ENCODE measurements at regions not wholly inside any gene's neighbourhood (a gene's known extent, or its start where the extent isn't known, plus 50 kb on each side); places are given as distances from the start of the nearest gene placed in this dataset.

- Histone ChIP-seq H3K9ac (ENCODE audit: low read length) (no peak overlapping the region), H3K4me2 (ENCODE audit: low read length) (no peak overlapping the region), H3K9me3 (ENCODE audit: low read length) (no peaks in the 10 kb centered on the region), H3F3A (ENCODE audit: insufficient read depth, low read length, poor library complexity, severe bottlenecking) (no peaks in the 10 kb centered on the region), H3K36me3 (ENCODE audit: insufficient read depth, low read length) (no peaks in the 10 kb centered on the region), H3K79me2 (replicated peaks; ENCODE audit: insufficient read depth, low read length) (no peaks in the 10 kb centered on the region), H3K27me3 (ENCODE audit: insufficient read depth, low read depth, low read length) (no peaks in the 10 kb centered on the region), H3K9me2 (ENCODE audit: insufficient read depth, low read length) (no peaks in the 10 kb centered on the region), H3K4me3 (ENCODE audit: low read length) (no peak overlapping the region), H3K27ac (ENCODE audit: low read length) (no peak overlapping the region), H4K20me1 (ENCODE audit: insufficient read depth) (no peaks in the 10 kb centered on the region), H2AFZ (ENCODE audit: low read depth, low read length) (no peak overlapping the region)
- TF ChIP-seq POLR2AphosphoS5 (IDR thresholded peaks at IDR 0.05) (no peak), SMC3 (conservative IDR thresholded peaks at IDR 0.05; ENCODE audit: poor library complexity) (no peak), RAD21 (conservative IDR thresholded peaks at IDR 0.05) (no peak), TAF1 (IDR thresholded peaks at IDR 0.05; ENCODE audit: low read depth) (no peak), REST (IDR thresholded peaks at IDR 0.05; ENCODE audit: borderline replicate concordance) (no peak), MXI1 (conservative IDR thresholded peaks at IDR 0.05; ENCODE audit: poor library complexity, severe bottlenecking) (no peak), CTCF (IDR thresholded peaks at IDR 0.05; ENCODE audit: poor library complexity, severe bottlenecking) (no peak), EP300 (conservative IDR thresholded peaks at IDR 0.05; ENCODE audit: poor library complexity, severe bottlenecking) (no peak), EZH2 (IDR thresholded peaks at IDR 0.05; ENCODE audit: borderline replicate concordance, insufficient read depth, low read length, poor library complexity, severe bottlenecking) (no peak)
Observed at GRCh38 chr14:99095369-99095768, 176.6 kb downstream of the BCL11B start.

- H3K9ac ChIP-seq (ENCODE audit: low read length): no peak overlapping the region
- H3K36me3 ChIP-seq (ENCODE audit: insufficient read depth, low read length): no peaks in the 10 kb centered on the region
- H3K9me2 ChIP-seq (ENCODE audit: insufficient read depth, low read length): no peaks in the 10 kb centered on the region
- no peak for TF ChIP-seq EP300 (conservative IDR thresholded peaks at IDR 0.05; ENCODE audit: poor library complexity, severe bottlenecking)
- TF ChIP-seq SMC3 (conservative IDR thresholded peaks at IDR 0.05; ENCODE audit: poor library complexity): no peak
- no peak for TF ChIP-seq EZH2 (IDR thresholded peaks at IDR 0.05; ENCODE audit: borderline replicate concordance, insufficient read depth, low read length, poor library complexity, severe bottlenecking)
- TF ChIP-seq CTCF (IDR thresholded peaks at IDR 0.05; ENCODE audit: poor library complexity, severe bottlenecking): no peak
- TF ChIP-seq TAF1 (IDR thresholded peaks at IDR 0.05; ENCODE audit: low read depth): no peak
- no peak for TF ChIP-seq RAD21 (conservative IDR thresholded peaks at IDR 0.05)
- TF ChIP-seq MXI1 (conservative IDR thresholded peaks at IDR 0.05; ENCODE audit: poor library complexity, severe bottlenecking): no peak
- no peak for TF ChIP-seq REST (IDR thresholded peaks at IDR 0.05; ENCODE audit: borderline replicate concordance)
- TF ChIP-seq POLR2AphosphoS5 (IDR thresholded peaks at IDR 0.05): no peak
- H3K27me3 ChIP-seq (ENCODE audit: insufficient read depth, low read depth, low read length): no peaks in the 10 kb centered on the region
- H4K20me1 ChIP-seq (ENCODE audit: insufficient read depth): no peaks in the 10 kb centered on the region
- no peaks in the 10 kb centered on the region for H3F3A ChIP-seq (ENCODE audit: insufficient read depth, low read length, poor library complexity, severe bottlenecking)
- no peak overlapping the region for H3K4me3 ChIP-seq (ENCODE audit: low read length)
- H3K9me3 ChIP-seq (ENCODE audit: low read length): no peaks in the 10 kb centered on the region
- no peaks in the 10 kb centered on the region for H3K79me2 ChIP-seq (replicated peaks; ENCODE audit: insufficient read depth, low read length)
- H3K27ac ChIP-seq (ENCODE audit: low read length): no peak overlapping the region
- H3K4me2 ChIP-seq (ENCODE audit: low read length): no peak overlapping the region
- H2AFZ ChIP-seq (ENCODE audit: low read depth, low read length): no peak overlapping the region
Observed at GRCh38 chr14:99098199-99098598, 173.8 kb downstream of the BCL11B start.

Measured in neural cell (in vitro differentiated cells).